HG02938 (cell line): ENCODE measurements at regions not wholly inside any gene's neighbourhood (a gene's known extent, or its start where the extent isn't known, plus 50 kb on each side); places are given as distances from the start of the nearest gene placed in this dataset.

Experiments used
- ATAC-seq: cut with Tn5 transposase; IDR thresholded peaks from one replicate; pipeline ENCODE4 v1.9.1; 2021; ENCODE audit warnings: mild to moderate bottlenecking, moderate library complexity; ENCODE audit not compliant: unreplicated experiment

DNA sequence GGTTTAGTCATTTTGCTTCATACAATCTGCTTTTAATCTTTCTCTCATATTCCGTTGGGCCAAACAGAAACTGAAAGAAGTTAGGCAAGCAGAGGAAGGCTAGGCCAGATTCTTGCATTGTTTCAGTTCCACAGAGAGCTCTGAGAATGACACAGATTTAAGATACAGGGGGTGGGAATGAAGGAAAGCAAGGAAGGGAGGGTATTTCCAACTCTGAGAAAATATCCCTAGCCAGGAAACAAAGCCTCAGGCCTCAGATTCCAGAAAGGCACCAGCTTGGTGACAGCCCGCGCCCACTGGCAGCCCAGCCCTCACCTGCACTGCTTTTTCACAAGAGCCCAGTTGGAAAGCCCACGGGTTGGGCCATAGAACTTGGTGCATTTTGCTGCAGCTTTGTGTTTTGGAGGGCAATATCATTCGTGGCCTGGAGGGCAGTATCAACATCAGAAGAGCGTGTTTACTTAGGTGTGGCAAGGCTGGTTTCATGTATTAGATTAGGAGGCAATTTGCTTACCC is 63.5 kb downstream of the ENC1 start:
- peak; percentile 58 for ATAC-seq

GRCh38 chr5:74575741-74576538 is 64.6 kb downstream of the ENC1 start:
- no peak for ATAC-seq

- no peak for ATAC-seq
These were observed 70.3 kb downstream of the ENC1 start for GRCh38 chr5:74570250-74570649.

GRCh38 chr5:74567411-74567995 is 73.0 kb downstream of the ENC1 start:
- no peak for ATAC-seq

DNA sequence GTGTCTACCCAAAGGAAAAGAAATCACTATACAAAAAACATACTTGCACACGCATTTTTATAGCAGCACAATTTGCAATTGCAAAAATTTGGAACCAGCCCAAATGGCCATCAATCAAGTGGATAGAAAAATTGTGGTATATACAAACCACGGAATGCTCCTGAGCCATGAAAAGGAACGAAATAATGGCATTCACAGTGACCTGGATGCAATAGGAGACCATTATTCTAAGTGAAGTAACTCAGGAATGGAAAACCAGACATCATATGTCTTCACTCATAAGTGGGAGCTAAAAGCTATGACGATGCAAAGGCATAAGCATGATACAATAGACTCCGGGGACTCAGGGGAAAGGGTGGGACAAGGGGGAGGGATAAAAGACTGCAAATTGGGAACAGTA is 78.4 kb downstream of the ENC1 start:
- ATAC-seq, result no peak

DNA sequence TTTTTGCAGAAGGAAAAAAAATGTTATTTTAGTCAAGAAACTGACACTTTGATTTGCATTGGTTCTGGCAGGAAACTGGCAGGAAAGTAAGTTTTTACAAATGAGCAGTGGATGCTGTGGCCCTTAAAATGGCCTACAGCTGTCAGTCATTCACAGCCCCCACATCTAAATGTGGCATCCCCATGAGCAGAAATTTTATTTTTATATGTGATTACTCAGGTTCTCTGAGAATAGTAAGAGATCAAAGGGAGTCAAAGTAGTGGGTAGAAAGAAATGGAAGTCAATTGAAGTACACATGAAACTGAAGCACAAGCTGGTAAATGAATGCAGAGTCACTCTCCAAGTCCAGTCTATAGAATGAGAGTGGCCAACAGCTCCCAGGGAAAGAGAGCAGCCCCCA is 80.3 kb downstream of the ENC1 start:
- ATAC-seq, result no peak

GRCh38 chr5:74556631-74557595 is 83.6 kb downstream of the ENC1 start:
- no peak for ATAC-seq

DNA sequence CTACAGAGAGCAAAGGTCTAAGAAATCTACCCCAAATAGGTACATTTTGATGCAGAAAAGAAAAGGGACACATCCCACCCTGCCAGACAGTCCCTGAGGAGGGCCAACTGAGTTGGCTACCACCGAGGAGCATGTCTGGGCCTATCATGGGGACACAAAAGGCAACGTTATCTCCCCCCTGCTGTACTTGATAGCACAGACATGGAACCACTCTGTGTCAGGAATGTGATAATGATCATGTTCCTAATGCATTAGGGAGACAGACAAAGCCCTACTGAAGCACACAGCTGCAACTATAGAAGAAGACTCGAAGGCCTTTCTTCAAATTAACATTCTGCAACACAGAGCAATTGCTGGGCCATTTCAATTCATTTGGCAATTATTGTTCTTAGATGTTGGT is 84.5 kb downstream of the ENC1 start:
- ATAC-seq, result no peak

DNA sequence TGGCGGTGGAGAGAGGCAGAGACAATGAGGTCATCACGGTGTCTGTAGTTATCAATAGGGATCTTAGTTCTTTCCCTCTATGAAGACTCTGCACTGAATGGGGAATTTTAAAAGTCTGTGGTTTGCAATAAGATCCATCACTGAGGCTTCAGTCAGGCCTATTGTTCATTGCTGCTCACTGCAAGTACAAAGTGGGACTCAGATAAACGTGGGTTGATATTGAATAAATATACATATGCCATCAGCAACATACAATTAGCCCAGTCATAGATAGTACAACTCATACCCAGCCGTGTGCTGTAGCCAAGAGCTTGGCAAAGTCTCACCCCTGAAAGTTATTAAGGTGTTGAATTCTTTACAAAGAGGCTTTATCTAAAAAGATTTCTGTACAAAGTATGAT is 88.4 kb downstream of the ENC1 start:
- no peak for ATAC-seq

GRCh38 chr5:74550927-74551326 is 89.6 kb downstream of the ENC1 start:
- no peak for ATAC-seq

DNA sequence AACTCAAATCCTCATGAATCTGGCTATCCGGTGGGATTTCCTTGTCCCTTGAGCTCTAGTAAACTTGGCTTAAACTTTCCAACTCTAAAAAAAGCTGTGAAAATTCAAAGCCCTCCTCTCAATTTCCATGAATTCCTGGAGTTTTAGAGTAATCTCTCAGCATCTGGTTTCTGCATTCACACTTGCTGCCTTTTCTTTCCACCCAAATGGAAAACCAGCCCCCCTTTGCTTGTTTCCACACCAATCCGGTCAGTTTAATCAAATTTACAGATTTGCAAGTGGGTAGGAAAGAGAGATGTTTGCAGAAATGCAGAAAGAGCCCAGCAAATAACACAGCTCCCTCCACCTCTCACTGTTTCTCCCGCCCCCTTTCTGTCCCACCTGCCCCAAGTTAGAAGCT is 91.1 kb downstream of the ENC1 start:
- ATAC-seq, result no peak

GRCh38 chr5:74546796-74547195 is 93.7 kb downstream of the ENC1 start:
- ATAC-seq, result no peak

DNA sequence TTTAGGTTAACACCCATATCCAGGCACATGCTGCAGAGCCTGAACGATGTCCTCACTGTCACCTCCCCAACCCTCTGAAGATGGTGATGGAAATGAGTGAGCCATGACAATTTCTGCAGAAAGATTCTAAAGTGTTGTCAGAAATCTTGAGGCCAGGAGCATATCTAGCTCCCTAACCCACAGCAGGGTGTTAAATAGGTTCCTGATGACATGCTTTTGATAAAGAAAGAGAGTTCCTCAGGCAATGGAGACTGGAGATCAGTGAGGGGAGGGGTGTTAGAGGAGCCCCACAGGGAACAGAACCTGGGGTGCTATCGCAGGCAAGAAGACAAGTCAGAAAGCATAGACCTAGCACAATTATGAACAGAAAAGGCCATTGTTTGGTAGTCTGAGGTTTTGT is 95.7 kb downstream of the ENC1 start:
- no peak for ATAC-seq

- no peak for ATAC-seq
These were observed 97.1 kb downstream of the ENC1 start for GRCh38 chr5:74543162-74543995.

- no peak for ATAC-seq
These were observed 98.0 kb downstream of the ENC1 start for GRCh38 chr5:74542482-74542881.

GRCh38 chr5:74541381-74541781 is 99.1 kb downstream of the ENC1 start:
- ATAC-seq, result no peak

DNA sequence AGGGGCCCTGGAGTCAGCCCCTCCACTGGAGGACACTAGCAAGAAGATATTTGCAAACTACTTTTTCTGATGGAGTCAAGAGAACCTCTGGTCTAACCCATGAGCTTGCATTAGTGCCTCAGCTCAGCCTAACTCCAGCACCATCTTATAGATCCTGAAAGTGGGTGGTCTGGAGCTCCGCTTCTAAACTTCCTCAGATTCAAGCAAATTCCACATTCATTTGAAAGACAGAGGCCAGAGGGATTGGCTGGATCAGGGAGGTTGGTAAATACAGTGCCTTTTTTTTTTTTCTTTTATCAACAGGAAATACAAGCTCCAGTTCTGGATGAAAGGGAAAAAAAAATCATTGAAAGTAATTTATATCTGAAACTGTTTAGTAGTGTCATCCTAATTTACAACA is 99.9 kb downstream of the ENC1 start:
- no peak for ATAC-seq

- ATAC-seq, result no peak
These were observed 100.5 kb downstream of the ENC1 start for GRCh38 chr5:74539986-74540385.

DNA sequence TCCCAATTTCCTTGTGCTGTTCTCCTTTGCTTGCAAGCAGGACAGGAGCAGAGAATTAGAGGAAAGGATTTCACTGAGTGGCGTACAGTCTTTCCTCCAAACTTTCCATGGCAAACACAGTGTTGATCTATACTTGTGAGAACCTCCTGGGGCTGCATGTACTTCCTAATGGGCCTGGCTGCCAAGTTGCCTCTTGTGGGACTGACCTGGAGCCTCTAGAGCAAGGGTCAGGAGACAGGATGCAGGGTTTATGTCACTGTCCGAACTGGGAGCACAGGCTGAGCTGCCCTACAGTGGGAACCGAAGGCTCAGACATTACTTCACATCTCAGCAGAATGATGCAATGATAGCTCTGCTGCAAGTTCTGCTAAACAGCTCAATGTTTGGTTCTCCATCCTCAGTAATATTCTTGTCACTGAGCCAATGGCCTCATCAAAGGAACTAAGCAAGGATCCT is 102.3 kb downstream of the ENC1 start:
- no peak for ATAC-seq

DNA sequence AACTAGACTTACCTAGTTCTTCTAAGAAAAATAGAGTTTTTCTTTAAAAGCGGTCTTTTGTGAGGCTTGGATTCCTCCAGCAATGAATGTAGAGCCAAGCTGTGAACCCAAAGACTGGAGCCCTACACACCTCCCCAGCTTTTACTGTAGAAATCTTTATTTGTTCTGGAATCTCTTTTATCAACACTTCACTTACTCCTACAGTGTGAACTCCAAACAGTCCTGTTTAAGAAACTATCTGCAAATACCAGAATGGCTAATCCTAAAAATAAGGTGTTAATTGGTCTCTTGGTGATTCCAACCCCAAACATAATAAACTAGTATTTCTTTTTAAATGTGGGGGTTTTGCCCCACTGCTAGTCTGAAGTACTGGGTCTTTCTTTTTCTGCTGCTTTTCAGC is 103.9 kb downstream of the ENC1 start:
- no peak for ATAC-seq
